SU-DHL-6 (cell line): ENCODE measurements at regions not wholly inside any gene's neighbourhood (a gene's known extent, or its start where the extent isn't known, plus 50 kb on each side); places are given as distances from the start of the nearest gene placed in this dataset.

Source experiments
- CTCF ChIP-seq: fragments of 200-600 bp; sonication (generic); IDR thresholded peaks from one replicate; pipeline ENCODE4 v1.5.1; 2017; ENCODE audit warnings: antibody characterized with exemption, mild to moderate bottlenecking, low read length, moderate library complexity; ENCODE audit not compliant: insufficient read depth, poor library complexity, severe bottlenecking
- EZH2phosphoT487 ChIP-seq: fragments of 200-600 bp; sonication (generic), shearing (Covaris generic); conservative IDR thresholded peaks from 2 replicates; pipeline ENCODE4 v1.6.1; 2018; ENCODE audit warnings: mild to moderate bottlenecking, antibody characterized with exemption, low read length, moderate library complexity, mixed read lengths

DNA sequence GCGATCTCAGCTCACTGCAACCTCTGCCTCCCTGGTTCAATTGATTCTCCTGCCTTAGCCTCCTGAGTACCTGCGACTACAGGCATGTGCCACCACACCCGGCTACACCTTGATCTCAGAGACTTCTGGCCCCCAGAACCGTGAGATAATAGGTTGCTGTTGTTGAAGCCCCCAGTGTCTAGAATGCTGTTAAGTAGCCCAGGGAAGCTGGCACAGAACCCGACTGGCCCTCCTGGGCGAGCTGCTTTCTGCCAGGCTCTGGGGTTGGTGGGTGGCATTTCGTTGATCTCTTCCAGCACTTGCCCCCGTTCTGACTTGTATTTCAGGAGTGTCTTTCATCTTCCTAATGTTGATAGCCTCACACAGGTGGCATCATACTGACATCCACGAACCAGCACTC is 807.1 kb downstream of the CDH9 start:
- TF ChIP-seq CTCF: no peak
- no peak for TF ChIP-seq EZH2phosphoT487
